Fibroblast of mammary gland (primary cell): ENCODE measurements at regions not wholly inside any gene's neighbourhood (a gene's known extent, or its start where the extent isn't known, plus 50 kb on each side); places are given as distances from the start of the nearest gene placed in this dataset.

ENCODE experiments used
- DNase-seq: peaks from one replicate; pipeline ENCODE4 v3.0.0-alpha.2; 2010; ENCODE audit warnings: low read depth
- H3K4me3 ChIP-seq: 2 replicates; pipeline ENCODE4 v1.5.1; 2011; ENCODE audit warnings: low read depth, mild to moderate bottlenecking, low read length, moderate library complexity; ENCODE audit not compliant: control insufficient read depth
- CTCF ChIP-seq: conservative IDR thresholded peaks from 2 replicates; pipeline ENCODE4 v1.5.1; 2011; ENCODE audit warnings: low read depth, low read length, inconsistent platforms; ENCODE audit not compliant: control insufficient read depth, insufficient read depth

DNA sequence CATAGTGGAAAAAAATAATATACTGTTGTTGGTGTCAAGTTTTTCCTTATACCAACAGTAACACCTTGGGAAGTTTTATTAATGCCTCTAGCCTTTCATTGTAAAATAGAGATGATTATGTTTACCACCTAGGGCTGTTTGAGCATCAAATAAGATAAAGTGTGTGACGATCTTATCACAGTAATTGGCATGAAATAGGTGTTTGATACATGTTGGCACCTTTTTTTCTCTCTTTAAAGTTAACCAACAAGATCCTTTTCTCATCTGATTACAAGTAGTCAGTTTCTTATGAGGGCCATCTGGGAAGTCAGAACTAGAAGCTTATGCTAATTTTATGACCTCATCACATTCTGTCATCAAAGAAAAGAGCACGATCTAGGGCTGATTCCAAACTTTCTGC, 669.5 kb downstream of the CCSER2 start:
- no peak for TF ChIP-seq CTCF
- H3K4me3 ChIP-seq = no peak overlapping the region
- DNase-seq = no peak

GRCh38 chr10:84999929-85000328, 671.5 kb downstream of the CCSER2 start:
- no peak for DNase-seq
- TF ChIP-seq CTCF = no peak
- H3K4me3 ChIP-seq = no peak overlapping the region

DNA sequence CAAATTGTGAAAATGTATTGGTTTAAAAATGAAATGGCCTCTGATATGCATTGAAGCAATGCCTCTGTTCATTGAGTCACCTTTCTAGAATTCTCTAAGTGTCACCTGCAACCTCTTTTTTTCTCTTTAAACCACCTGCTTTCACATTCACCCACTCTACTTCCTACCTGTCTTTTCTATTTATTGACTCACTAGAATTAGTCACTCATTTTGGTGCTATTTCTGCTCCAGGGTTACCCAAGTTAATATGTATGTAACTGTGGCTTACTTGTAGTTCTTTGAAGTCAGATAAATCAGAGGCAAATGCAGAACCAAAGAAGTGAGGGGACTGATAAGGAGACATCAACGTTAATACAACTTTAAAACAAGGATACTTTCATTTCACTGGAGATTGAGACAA, 674.7 kb downstream of the CCSER2 start:
- no peak for TF ChIP-seq CTCF
- no peak overlapping the region for H3K4me3 ChIP-seq
- DNase-seq = no peak

DNA sequence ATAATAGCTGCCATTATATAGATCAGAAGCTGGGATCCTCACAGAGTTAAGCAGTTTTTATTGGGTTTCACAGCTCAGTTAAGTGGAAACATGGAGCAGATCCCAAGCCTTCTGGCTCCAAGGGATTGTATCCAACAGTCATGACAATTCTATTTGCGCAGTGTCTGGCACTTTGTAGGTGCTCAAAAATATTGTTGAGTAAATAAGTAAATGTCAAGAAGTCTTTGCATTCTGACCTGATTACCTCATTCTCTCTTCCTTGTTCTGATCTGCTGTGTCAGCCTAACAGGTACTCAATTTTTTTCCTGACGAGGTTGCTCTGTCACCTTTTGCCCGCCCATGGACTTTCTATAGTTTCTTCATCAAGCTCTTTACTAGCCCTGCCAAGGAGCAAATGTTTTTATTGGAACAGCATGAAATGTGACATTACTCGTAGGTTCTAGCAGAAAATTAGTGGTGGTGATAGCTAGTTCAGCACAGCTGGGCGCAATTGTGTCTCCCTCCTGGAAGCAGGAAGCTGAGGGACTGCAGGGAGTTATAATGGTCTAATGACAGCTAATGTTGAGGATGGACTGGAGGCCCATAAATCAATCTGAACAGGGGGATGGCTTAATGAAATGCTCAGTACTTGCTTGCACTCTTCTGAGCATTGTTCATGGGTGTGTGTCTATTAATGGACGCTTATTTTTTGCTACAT, 680.2 kb downstream of the CCSER2 start:
- no peak for TF ChIP-seq CTCF
- no peak overlapping the region for H3K4me3 ChIP-seq
- DNase-seq = no peak

GRCh38 chr10:85012305-85012704, 683.9 kb downstream of the CCSER2 start:
- no peak for TF ChIP-seq CTCF
- H3K4me3 ChIP-seq = no peak overlapping the region
- no peak for DNase-seq

- no peak for DNase-seq
- no peak overlapping the region for H3K4me3 ChIP-seq
- TF ChIP-seq CTCF = no peak
Observed at GRCh38 chr10:85026878-85027467, 698.6 kb downstream of the CCSER2 start.
